GM12873 (cell line): ENCODE measurements at regions not wholly inside any gene's neighbourhood (a gene's known extent, or its start where the extent isn't known, plus 50 kb on each side); places are given as distances from the start of the nearest gene placed in this dataset.

ENCODE experiments used
- CTCF ChIP-seq: IDR thresholded peaks from 2 replicates; pipeline ENCODE4 v1.5.1; 2012; ENCODE audit warnings: low read depth, mild to moderate bottlenecking, moderate library complexity, low read length, control low read depth; ENCODE audit not compliant: insufficient read depth; ENCODE audit errors: missing control alignments

GRCh38 chr18:8895341-8895740 lies 190.0 kb downstream of the MTCL1 start:
- no peak for TF ChIP-seq CTCF

- no peak for TF ChIP-seq CTCF
These were observed 190.7 kb downstream of the MTCL1 start for GRCh38 chr18:8895987-8896619.

GRCh38 chr18:8899000-8899399 lies 193.6 kb downstream of the MTCL1 start:
- peak; percentile 42 for TF ChIP-seq CTCF

GRCh38 chr18:8900552-8900951 lies 195.2 kb downstream of the MTCL1 start:
- TF ChIP-seq CTCF: no peak

- no peak for TF ChIP-seq CTCF
These were observed 195.7 kb downstream of the MTCL1 start for GRCh38 chr18:8901019-8901418.

GRCh38 chr18:8904316-8904715 lies 198.2 kb upstream of the NDUFV2 start:
- no peak for TF ChIP-seq CTCF

- no peak for TF ChIP-seq CTCF
These were observed 193.5 kb upstream of the NDUFV2 start for GRCh38 chr18:8908792-8909510.
